Fibroblast of pulmonary artery (primary cell): ENCODE measurements at regions not wholly inside any gene's neighbourhood (a gene's known extent, or its start where the extent isn't known, plus 50 kb on each side); places are given as distances from the start of the nearest gene placed in this dataset.

ENCODE experiments used
- DNase-seq: peaks from one replicate; pipeline ENCODE4 v3.0.0-alpha.2; 2010; ENCODE audit warnings: low read depth
- H3K4me3 ChIP-seq: replicated peaks from 2 replicates; pipeline ENCODE4 v1.5.1; 2011; ENCODE audit warnings: low read depth, mild to moderate bottlenecking, control low read depth, low read length, moderate library complexity
- TF ChIP-seq, protein P1 (sequence below): IDR thresholded peaks from 2 replicates; pipeline ENCODE4 v1.5.1; 2011; ENCODE audit warnings: mild to moderate bottlenecking, control low read depth, low read length, inconsistent platforms; ENCODE audit errors: missing control alignments

DNA sequence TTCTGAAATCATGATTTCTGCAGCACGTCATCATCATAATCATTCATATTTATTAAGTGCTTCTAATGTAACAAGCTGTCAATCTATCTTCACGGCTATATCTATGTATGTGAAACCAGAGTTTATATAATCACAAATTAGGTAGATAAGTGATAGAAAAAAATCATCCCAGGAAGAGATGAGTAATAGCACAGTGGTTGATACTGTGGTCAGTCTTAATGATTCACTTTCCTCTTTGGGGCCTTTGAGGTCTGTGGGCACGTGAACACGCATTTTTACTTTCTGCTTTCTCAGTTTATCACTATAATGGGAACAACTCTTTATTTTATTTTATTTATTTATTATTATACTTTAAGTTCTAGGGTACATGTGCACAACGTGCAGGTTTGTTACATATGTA is 265.9 kb upstream of the NOVA1 start:
- H3K4me3 ChIP-seq: no peak overlapping the region
- DNase-seq: peak; percentile 59
- TF ChIP-seq, protein P1, sequence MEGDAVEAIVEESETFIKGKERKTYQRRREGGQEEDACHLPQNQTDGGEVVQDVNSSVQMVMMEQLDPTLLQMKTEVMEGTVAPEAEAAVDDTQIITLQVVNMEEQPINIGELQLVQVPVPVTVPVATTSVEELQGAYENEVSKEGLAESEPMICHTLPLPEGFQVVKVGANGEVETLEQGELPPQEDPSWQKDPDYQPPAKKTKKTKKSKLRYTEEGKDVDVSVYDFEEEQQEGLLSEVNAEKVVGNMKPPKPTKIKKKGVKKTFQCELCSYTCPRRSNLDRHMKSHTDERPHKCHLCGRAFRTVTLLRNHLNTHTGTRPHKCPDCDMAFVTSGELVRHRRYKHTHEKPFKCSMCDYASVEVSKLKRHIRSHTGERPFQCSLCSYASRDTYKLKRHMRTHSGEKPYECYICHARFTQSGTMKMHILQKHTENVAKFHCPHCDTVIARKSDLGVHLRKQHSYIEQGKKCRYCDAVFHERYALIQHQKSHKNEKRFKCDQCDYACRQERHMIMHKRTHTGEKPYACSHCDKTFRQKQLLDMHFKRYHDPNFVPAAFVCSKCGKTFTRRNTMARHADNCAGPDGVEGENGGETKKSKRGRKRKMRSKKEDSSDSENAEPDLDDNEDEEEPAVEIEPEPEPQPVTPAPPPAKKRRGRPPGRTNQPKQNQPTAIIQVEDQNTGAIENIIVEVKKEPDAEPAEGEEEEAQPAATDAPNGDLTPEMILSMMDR: no peak

DNA sequence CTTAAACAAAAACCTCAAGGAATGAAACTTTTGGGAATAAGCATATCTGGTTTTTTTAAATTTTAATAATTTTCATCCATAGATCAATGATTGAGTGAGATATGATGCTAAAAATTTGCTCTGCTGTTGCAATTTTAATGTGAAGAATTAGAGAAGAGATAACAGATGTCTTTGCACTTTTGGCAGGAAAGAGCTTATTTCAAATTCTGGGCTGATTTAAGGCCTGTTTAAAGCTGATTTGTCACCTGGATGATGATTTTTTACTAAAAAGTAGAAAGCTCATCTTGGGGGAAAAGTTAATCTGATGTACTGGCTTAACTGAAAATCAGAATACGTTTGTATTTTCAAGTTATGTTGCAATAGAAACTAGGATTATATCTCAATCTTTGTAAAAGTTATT is 268.9 kb upstream of the NOVA1 start:
- H3K4me3 ChIP-seq: no peak overlapping the region
- DNase-seq: no peak
- TF ChIP-seq, protein P1: no peak

DNA sequence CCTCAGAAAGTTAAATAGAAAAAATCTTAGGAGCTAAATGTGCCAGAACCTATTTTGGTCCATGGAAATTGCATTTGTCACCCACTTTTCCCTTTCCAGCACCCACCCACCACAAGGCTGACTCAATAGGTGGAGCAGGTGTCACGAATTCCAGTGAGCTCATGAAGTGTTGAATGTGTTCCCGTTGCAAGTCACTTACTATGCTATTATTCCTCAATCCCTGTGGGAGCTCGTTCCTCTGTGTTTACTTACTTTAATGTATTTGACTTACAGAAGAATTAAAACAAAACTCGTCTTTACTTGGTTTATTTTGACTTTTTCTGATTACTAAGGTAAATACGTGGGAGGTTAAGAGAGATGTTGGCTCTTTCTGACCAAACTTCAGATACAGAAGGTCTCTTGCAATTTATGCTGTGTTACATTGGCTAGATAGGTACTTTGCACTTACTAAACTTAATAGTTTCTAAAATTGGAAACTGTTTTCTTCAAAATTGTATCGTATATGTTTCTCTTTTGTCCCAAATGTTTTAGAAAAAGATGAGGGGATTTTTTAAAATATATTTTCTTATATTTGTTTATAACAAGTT is 269.4 kb upstream of the NOVA1 start:
- TF ChIP-seq, protein P1: no peak
- DNase-seq: no peak
- H3K4me3 ChIP-seq: no peak overlapping the region

DNA sequence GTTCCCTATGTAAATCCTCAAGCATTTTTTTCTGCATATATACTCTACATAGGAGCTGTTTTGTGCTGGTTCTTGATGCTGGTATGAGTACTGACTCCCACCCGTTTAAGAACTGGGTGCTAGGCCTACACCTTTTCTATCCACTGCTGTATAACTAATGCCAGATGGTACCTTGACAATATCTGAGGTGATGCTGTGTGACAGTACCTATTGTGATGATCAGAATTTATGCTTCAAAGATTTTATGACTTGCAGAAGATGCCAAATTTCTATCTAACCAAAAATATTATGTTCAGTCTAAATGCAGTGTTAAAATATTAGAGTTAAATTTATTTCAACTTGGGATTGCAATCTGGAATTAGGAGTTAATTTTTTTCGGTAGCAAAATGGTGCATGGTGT is 272.3 kb upstream of the NOVA1 start:
- TF ChIP-seq, protein P1: no peak
- no peak overlapping the region for H3K4me3 ChIP-seq
- no peak for DNase-seq

DNA sequence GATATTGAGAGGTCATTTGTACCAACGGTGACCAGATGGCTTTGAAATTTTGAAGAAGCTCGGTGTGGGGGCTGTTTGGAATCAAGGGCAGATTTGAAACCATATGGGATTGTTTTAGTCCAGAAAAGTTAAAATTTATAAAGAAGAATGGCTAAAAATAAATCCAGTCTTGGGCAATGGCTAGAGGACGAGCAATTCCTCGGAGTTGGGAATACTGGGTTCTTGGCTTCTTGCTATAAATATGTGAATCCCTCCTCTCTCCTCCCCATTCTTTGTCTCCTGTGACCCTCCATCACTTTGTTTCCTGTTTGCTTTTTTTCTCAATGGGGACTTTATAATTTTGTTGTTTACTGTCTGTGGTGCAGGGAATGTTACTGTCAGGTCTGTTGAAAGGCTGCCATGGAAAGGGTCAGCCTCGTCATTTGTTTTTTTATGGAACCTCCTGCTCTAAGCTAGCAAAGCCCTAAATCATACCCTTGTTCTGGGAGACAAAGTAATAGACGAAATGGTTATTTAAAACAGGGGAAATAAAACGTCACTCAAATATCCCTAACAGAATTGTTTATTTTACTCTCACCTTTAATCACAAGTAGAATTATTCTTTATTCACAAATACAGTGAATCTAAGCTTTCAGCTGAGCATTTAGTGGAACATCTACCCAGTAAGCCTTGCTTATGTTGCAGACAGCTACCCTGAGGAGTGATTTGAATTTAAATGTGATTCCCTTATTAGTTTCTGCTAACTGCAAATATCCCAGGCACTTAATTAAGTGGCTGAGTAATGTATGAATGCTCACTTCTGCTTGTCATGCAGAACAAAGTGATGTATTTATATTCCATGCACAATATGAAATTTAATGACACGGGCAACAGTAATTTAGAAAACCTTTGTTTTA is 273.1 kb upstream of the NOVA1 start:
- no peak overlapping the region for H3K4me3 ChIP-seq
- TF ChIP-seq, protein P1: no peak
- DNase-seq: no peak

DNA sequence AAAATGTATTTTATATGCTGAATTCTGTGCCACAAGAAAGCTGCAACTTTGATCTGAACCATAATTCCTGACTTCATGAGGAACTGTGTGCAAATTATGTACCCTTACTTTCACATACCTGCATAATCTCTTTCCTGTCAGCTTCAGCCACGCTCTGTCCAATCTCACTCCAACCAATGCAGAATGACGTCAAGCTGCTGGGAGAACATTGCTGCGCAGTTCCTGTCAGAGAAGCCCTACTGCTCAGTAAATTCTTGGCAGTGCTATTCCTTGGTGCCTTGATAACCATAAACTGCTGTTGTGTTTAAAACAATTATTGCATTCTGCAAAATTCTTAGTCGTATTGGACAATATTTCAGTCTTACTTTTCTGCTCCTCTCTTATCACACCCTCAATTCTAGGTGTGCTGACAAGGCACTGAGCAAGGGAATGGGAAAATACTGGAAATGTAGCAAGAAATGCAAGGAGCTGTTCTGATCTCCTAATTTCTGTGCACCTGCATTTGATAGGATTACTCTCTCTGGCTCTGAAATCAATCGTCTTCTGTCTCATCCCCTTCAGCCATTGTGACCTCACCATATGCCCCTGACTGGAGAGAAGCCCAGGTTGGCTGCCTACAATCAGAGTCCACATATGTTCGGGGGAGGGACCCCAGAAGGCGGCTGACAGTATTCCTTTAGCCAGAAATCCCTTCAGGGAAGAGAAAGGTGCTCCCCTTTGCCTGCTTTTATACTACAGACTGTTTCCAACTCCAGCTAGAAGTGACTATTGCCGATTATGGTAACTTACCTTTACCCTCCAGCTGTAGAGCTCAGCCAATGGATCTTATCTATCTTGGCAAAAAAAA is 274.9 kb upstream of the NOVA1 start:
- H3K4me3 ChIP-seq: no peak overlapping the region
- TF ChIP-seq, protein P1: no peak
- peak; percentile 96 for DNase-seq
